T-cell (primary cell): ENCODE measurements at regions not wholly inside any gene's neighbourhood (a gene's known extent, or its start where the extent isn't known, plus 50 kb on each side); places are given as distances from the start of the nearest gene placed in this dataset.

Experiments used
- ATAC-seq, 4 experiments: fragments of 200-7000 bp in 3 of 4; fragments of 150-1000 bp in 1 of 4; cut with Tn5 transposase; replicated peaks in 1 of 4; 1 replicate in 3 of 4; 2 replicates in 1 of 4; pipeline ENCODE4 v1.10.0; 2021; ENCODE audit warnings: moderate library complexity in 3 of 4, mild to moderate bottlenecking in 2 of 4, moderate number of reproducible peaks in 1 of 4
- CTCF ChIA-PET, 2 donors: fragments of 300-600 bp; sonication (Branson Sonifier 250); formaldehyde crosslinking; loops; one replicate each; lab custom pipeline; 2022; ENCODE audit warnings: antibody characterized with exemption in 2 of 2; lab: Charles Lee
- POLR2A ChIA-PET, 2 donors: fragments of 300-600 bp; sonication (Branson Sonifier 250); formaldehyde crosslinking; loops; one replicate each; lab custom pipeline; 2022; ENCODE audit warnings: antibody characterized with exemption in 2 of 2; lab: Charles Lee
- DNase-seq, 35 experiments: peaks; one replicate each; pipeline versions ENCODE4 v3.0.0 to v3.0.0-alpha.2; 2013 to 2023
- H3K27ac ChIP-seq: one replicate; pipeline ENCODE4 v1.5.1; 2013; ENCODE audit warnings: low read length
- H3K27me3 ChIP-seq, 2 experiments: replicated peaks in 1 of 2; 1 replicate in 1 of 2; 2 replicates in 1 of 2; pipeline versions ENCODE4 v1.6.1 to v1.7.0; 2013; ENCODE audit warnings: low read length in 1 of 2, mixed read lengths in 1 of 2; ENCODE audit not compliant: control insufficient read depth in 2 of 2, insufficient read depth in 2 of 2; ENCODE audit errors: extremely low read depth in 1 of 2
- H3K36me3 ChIP-seq, 2 donors: 1 replicate in 1 of 2; 2 replicates in 1 of 2; pipeline versions ENCODE4 v1.6.1 to v1.7.0; 2013; ENCODE audit warnings: low read length in 1 of 2; ENCODE audit not compliant: control insufficient read depth in 2 of 2, insufficient read depth in 1 of 2; ENCODE audit errors: extremely low read depth in 1 of 2
- H3K4me1 ChIP-seq, 2 experiments: 1 replicate in 1 of 2; 2 replicates in 1 of 2; pipeline versions ENCODE4 v1.6.1 to v1.7.0; 2013; ENCODE audit warnings: low read length in 2 of 2, mixed read lengths in 1 of 2; ENCODE audit not compliant: insufficient read depth in 2 of 2, control insufficient read depth in 1 of 2; ENCODE audit errors: extremely low read depth in 1 of 2
- H3K4me3 ChIP-seq, 2 donors: 1 replicate in 1 of 2; 2 replicates in 1 of 2; pipeline versions ENCODE4 v1.5.1 to v1.7.0; 2013; ENCODE audit warnings: mild to moderate bottlenecking in 2 of 2, low read length in 1 of 2, moderate library complexity in 1 of 2; ENCODE audit not compliant: control insufficient read depth in 1 of 2; ENCODE audit errors: extremely low read depth in 1 of 2
- H3K9me3 ChIP-seq: 2 replicates; pipeline ENCODE4 v1.7.0; 2013
- H3K27ac Mint-ChIP-seq, 2 donors: one replicate each; pipeline ENCODE4 v1.8.0; 2020 to 2021; ENCODE audit warnings: mild to moderate bottlenecking in 2 of 2, mixed read lengths in 2 of 2
- H3K27me3 Mint-ChIP-seq, 2 donors: one replicate each; pipeline ENCODE4 v1.8.0; 2021 to 2022; ENCODE audit warnings: mixed read lengths in 2 of 2
- H3K36me3 Mint-ChIP-seq: one replicate; pipeline ENCODE4 v1.8.0; 2021; ENCODE audit warnings: mixed read lengths
- H3K4me1 Mint-ChIP-seq, 3 donors: one replicate each; pipeline ENCODE4 v1.8.0; 2020 to 2022; ENCODE audit warnings: mixed read lengths in 3 of 3, mild to moderate bottlenecking in 1 of 3
- H3K4me3 Mint-ChIP-seq, 3 donors: one replicate each; pipeline ENCODE4 v1.8.0; 2020 to 2022; ENCODE audit warnings: mild to moderate bottlenecking in 3 of 3, mixed read lengths in 3 of 3, moderate library complexity in 3 of 3
- H3K9me3 Mint-ChIP-seq, 3 donors: one replicate each; pipeline ENCODE4 v1.8.0; 2020 to 2022; ENCODE audit warnings: mixed read lengths in 3 of 3
- WGBS: methylation state at CpG from one replicate; pipeline ENCODE4 v1.1.5; 2013; ENCODE audit warnings: missing lambda C conversion rate; ENCODE audit not compliant: insufficient coverage; 5-methylcytosine and 5-hydroxymethylcytosine counted together

DNA sequence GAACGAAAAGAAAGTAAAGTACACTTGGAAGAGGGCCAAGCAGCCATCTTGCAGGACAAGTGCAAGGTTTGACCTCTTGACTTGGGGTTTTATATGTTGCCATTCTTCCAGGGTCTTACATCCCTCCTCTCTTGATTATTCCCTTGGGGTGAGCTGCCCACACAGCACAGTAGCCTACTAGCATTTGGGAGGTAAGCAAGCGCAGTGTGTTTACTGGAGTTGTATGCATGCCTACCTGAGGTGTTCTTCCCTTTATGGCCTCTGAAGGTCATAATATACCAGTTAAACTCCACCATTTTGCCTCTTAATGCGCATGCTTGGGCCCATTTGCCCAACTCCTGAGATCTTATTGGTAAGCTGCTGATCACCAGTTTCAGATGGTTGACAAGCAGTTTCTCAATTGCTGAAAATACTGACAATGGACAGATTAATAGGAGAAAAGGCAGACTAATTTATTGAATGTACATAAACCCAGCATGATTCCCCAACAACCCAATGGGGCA lies 173.8 kb upstream of the SLC30A5 start:
- Histone ChIP-seq H3K9me3 (no peaks in the 10 kb centered on the region), H3K36me3 (no peaks in the 10 kb centered on the region), H3K27me3 (peaks cover 0 to 4% of the 10 kb centered on the region in 2 experiments), H3K4me1 (no peaks in the 10 kb centered on the region), H3K27ac (no peak overlapping the region), H3K4me3 (no peak overlapping the region)
- DNase-seq (no peak), ATAC-seq (no peak)
- no CpG with 5 or more reads among the region's 3 CpGs for WGBS
- Mint-ChIP-seq H3K36me3 (no peaks in the 10 kb centered on the region), H3K4me3 (no peak overlapping the region), H3K9me3 (peaks cover 0 to 9% (median 6%) of the 10 kb centered on the region in 3 donors), H3K27ac (no peak overlapping the region), H3K4me1 (no peaks in the 10 kb centered on the region), H3K27me3 (peaks cover 0 to 7% of the 10 kb centered on the region in 2 donors)
- ChIA-PET CTCF (no interaction called here), POLR2A (no interaction called here)

DNA sequence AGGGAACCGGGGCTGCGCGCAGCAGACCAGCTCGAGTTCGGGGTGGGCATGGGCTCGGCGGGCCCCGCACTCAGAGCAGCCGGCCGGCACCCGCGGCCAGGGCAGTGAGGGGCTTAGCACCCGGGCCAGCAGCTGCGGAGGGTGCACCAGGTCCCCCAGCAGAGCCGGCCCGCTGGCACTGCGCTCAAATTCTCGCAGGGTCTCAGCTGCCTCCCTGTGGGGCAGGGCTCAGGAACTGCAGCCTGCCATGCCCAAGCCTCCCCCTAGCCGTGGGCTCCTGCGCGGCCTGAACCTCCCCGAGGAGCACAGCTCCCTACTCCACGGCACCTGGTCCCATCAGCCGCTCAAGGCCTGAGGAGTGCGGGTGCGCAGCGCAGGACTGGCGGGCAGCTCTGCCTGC lies 172.9 kb upstream of the SLC30A5 start:
- Mint-ChIP-seq H3K9me3 (peaks cover 0 to 9% (median 6%) of the 10 kb centered on the region in 3 donors), H3K27ac (no peak overlapping the region), H3K36me3 (no peaks in the 10 kb centered on the region), H3K4me1 (no peaks in the 10 kb centered on the region), H3K4me3 (no peak overlapping the region), H3K27me3 (peaks cover 0 to 7% of the 10 kb centered on the region in 2 donors)
- H3K4me1 ChIP-seq = no peaks in the 10 kb centered on the region
- ChIA-PET POLR2A (no interaction called here), CTCF (interaction anchor here in 1 of 2 donors (0.6 kb wide), 1 partner anchor 1108 kb away, joined by 3 read pairs; no protein-coding TSS in a partner anchor)
- H3K4me3 ChIP-seq = no peak overlapping the region
- H3K9me3 ChIP-seq = no peaks in the 10 kb centered on the region
- no peak for ATAC-seq
- no peak overlapping the region for H3K27ac ChIP-seq
- H3K36me3 ChIP-seq = no peaks in the 10 kb centered on the region
- peaks cover 0 to 4% of the 10 kb centered on the region in 2 experiments for H3K27me3 ChIP-seq
- WGBS = 93% methylated on average over 18 of the region's 28 CpGs
- DNase-seq = no peak

DNA sequence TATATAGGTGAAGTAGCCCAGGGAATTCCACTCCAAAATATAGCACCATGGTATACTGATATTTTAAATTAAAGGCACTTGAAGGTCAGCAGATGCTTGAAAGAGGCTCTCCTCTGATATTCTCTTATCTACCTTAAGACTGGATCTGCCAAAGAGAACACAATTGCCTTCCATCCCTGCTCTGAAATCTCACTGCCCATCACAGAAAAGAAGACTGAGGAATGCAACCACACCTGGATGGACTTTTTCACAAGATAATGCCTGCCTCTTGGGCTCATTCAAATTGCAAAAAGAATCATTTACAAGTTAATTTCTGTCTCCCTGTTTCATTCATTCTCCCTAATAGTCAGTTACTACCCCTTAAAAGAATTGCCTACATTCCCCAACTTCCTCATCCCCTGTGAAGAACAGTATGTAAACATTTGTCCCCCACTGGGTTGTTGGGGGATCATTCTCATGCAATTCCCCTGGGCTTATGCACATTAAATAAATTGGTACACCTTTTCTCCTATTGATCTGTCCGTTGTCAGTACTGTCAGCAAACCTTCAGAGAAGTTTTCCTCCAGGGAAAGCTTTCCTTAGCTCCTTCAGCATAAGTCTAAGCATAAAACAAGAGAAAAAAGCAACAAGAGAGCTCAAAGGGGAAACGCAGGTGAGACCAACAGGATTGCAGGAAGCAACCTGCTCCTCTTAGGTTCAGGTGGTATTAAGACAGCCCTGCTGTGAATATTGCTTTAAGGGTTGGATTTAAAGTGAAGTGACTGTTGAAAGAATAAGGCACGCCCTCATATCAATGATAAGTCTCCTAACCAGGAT lies 171.4 kb upstream of the SLC30A5 start:
- Histone ChIP-seq H3K36me3 (no peaks in the 10 kb centered on the region), H3K4me1 (no peaks in the 10 kb centered on the region), H3K27me3 (no peaks in the 10 kb centered on the region), H3K4me3 (no peak overlapping the region), H3K9me3 (no peaks in the 10 kb centered on the region), H3K27ac (no peak overlapping the region)
- Mint-ChIP-seq H3K27ac (no peak overlapping the region), H3K4me1 (no peaks in the 10 kb centered on the region), H3K36me3 (no peaks in the 10 kb centered on the region), H3K9me3 (peaks cover 0 to 9% (median 6%) of the 10 kb centered on the region in 3 donors), H3K27me3 (peaks cover 0 to 7% of the 10 kb centered on the region in 2 donors), H3K4me3 (no peak overlapping the region)
- ATAC-seq (no peak), DNase-seq (no peak)
- POLR2A ChIA-PET = no interaction called here
- no CpG with 5 or more reads among the region's 3 CpGs for WGBS
- CTCF ChIA-PET = no interaction called here

DNA sequence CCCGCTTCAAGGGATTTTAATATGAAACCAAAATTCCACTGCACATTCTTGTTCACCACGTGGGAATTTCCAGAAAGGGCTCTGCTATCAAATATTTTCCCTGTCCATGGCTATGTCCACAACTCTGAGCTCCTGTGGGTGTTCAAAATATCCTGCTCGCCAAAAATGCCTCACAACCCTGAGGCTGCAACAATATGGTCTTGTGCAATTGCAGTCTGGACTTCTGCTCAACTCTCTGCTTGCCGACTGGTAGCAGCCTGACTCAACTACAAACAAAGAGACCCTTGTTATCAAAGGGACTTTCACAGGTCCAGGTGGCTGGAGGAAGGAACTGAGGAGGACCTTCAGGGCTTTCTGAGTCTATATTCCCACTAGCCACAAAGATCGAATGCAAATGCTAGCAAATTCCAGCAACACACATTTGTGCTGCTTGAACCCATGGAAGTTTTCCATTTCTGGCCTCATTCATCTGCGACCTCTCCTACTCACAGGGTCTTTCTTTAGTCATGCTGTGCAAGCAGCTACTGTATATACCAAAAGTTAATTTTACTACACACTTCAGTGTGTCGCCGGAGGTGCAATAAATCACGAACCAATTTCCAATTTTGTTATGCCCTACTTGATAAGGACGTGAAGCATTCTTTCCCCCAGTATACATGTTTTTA lies 169.2 kb upstream of the SLC30A5 start:
- Histone ChIP-seq H3K9me3 (no peaks in the 10 kb centered on the region), H3K36me3 (no peaks in the 10 kb centered on the region), H3K4me1 (no peaks in the 10 kb centered on the region), H3K4me3 (no peak overlapping the region), H3K27me3 (no peaks in the 10 kb centered on the region), H3K27ac (no peak overlapping the region)
- H3K27ac Mint-ChIP-seq = no peak overlapping the region
- DNase-seq (no peak), ATAC-seq (no peak)
- POLR2A ChIA-PET = no interaction called here
- peaks cover 0 to 5% of the 10 kb centered on the region in 2 donors for H3K27me3 Mint-ChIP-seq
- WGBS = 51% methylated on average over 3 of the region's 10 CpGs
- no peak overlapping the region for H3K4me3 Mint-ChIP-seq
- no peaks in the 10 kb centered on the region for H3K4me1 Mint-ChIP-seq
- H3K9me3 Mint-ChIP-seq = no peaks in the 10 kb centered on the region
- CTCF ChIA-PET = no interaction called here
- H3K36me3 Mint-ChIP-seq = no peaks in the 10 kb centered on the region

DNA sequence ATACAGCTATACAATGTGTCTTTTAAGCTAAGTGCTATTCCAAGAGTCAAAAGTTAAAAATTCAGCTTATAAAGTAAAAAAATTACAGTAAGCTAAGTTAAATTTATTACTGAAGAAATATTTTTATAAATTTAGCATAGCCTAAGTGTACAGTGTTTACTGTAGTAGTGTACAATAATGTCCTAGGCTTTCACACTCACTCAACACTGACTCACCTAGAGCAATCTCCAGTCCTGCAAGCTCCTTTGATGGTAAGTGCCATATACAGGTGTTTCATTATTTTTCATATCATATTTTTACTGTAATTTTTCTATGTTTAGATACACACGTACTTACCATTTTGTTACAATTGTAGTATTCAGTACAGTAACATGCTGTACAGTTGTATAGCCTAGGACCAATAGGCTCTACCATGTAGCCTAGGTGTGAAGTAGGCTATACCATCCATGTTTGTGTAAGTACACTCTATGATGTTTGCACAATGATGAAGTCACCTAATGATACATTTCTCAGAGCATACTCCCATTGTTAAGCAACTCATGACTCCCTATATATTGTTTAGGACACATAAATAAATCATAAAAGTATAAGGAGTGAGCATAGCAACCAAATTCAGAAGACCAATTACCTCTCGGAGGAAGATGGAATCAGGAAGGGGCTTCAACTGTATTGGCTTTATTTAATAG lies 165.1 kb upstream of the SLC30A5 start:
- Histone ChIP-seq H3K9me3 (peaks cover 4% of the 10 kb centered on the region), H3K27ac (no peak overlapping the region), H3K27me3 (peaks cover 0 to 4% of the 10 kb centered on the region in 2 experiments), H3K4me3 (no peak overlapping the region), H3K4me1 (no peaks in the 10 kb centered on the region), H3K36me3 (no peaks in the 10 kb centered on the region)
- no peak overlapping the region for H3K27ac Mint-ChIP-seq
- ChIA-PET CTCF (interaction anchor here in 1 of 2 donors (0.7 kb wide), 1 partner anchor 21 kb away, joined by 5 read pairs; no protein-coding TSS in a partner anchor), POLR2A (no interaction called here)
- peaks cover 0 to 2% of the 10 kb centered on the region in 2 donors for H3K27me3 Mint-ChIP-seq
- peaks cover 6 to 19% (median 12%) of the 10 kb centered on the region in 3 donors for H3K9me3 Mint-ChIP-seq
- no peaks in the 10 kb centered on the region for H3K36me3 Mint-ChIP-seq
- no CpG with 5 or more reads among the region's 2 CpGs for whole genome bisulfite sequencing
- no peak for DNase-seq
- no peak overlapping the region for H3K4me3 Mint-ChIP-seq
- ATAC-seq = no peak
- no peaks in the 10 kb centered on the region for H3K4me1 Mint-ChIP-seq

DNA sequence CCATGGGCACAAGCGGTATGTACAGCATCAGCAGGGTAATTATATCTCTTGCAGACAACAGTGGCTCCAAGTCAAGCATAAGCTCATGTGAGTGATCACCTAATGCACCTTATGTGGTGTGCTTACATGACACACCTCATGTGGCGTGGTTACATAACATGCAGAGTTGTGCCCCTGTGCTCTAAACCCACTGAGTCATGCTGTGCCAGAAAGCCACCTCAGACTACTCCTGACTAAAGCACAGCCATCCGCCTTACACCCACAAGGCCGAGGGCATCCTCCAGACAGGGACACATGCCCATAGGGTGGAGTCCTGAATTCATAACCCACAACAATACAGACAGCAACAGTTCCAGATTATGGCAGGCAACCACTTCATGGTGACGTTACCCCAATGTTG lies 163.7 kb upstream of the SLC30A5 start:
- peaks cover 6 to 19% (median 12%) of the 10 kb centered on the region in 3 donors for H3K9me3 Mint-ChIP-seq
- WGBS = 92% methylated on average over 5 of the region's 5 CpGs

More for the DNA sequence above, 163.7 kb upstream of the SLC30A5 start:
- Mint-ChIP-seq H3K4me3 (no peak overlapping the region), H3K4me1 (no peaks in the 10 kb centered on the region), H3K27ac (no peak overlapping the region), H3K27me3 (no peaks in the 10 kb centered on the region), H3K36me3 (no peaks in the 10 kb centered on the region)
- peaks cover 4% of the 10 kb centered on the region for H3K9me3 ChIP-seq
- ChIA-PET POLR2A (no interaction called here), CTCF (interaction anchor here in 1 of 2 donors (0.6 kb wide), 1 partner anchor 537 kb away, joined by 3 read pairs; no protein-coding TSS in a partner anchor)
- no peaks in the 10 kb centered on the region for H3K4me1 ChIP-seq
- ATAC-seq (no peak), DNase-seq (no peak)
- peaks cover 0 to 4% of the 10 kb centered on the region in 2 experiments for H3K27me3 ChIP-seq
- H3K27ac ChIP-seq = no peak overlapping the region
- no peaks in the 10 kb centered on the region for H3K36me3 ChIP-seq
- H3K4me3 ChIP-seq = no peak overlapping the region
